Panc1 (cell line): ENCODE measurements at regions not wholly inside any gene's neighbourhood (a gene's known extent, or its start where the extent isn't known, plus 50 kb on each side); places are given as distances from the start of the nearest gene placed in this dataset.
"Not testable (repeated sequence)": the region's sequence is repeated elsewhere in the genome, so short reads cannot be mapped to it uniquely, and the experiment has no call there.

Source experiments
- ATAC-seq: fragments of 200-7000 bp; cut with Tn5 transposase; 2 replicates; pipeline ENCODE4 v1.9.1; 2020; ENCODE audit warnings: mild to moderate bottlenecking, moderate library complexity
- BruUV-seq: library from RNA; stranded (reverse); fragments of 400-500 nt; replicated peaks from 2 replicates; lab custom pipeline; 2021; lab: Mats Ljungman, UMichigan
- CTCF ChIA-PET: fragments of 300-600 bp; sonication (Branson Sonifier 250); formaldehyde crosslinking; loops from one replicate; lab custom pipeline; 2022; ENCODE audit warnings: antibody characterized with exemption; lab: Charles Lee
- POLR2A ChIA-PET: fragments of 300-600 bp; sonication (Branson Sonifier 250); formaldehyde crosslinking; loops from one replicate; lab custom pipeline; 2022; ENCODE audit warnings: antibody characterized with exemption; lab: Charles Lee
- DNase-seq: peaks from one replicate; pipeline ENCODE4 v3.0.0-alpha.2; 2010; ENCODE audit warnings: low read depth, low spot score
- H3K27ac ChIP-seq: 2 replicates; pipeline ENCODE4 v1.5.1; 2011; ENCODE audit warnings: mild to moderate bottlenecking, low read length, inconsistent platforms
- H3K27me3 ChIP-seq: fragments of 200-500 bp; sonication (Bioruptor generic); 2 replicates; pipeline ENCODE4 v1.6.0; 2014; ENCODE audit warnings: low read length, inconsistent platforms; ENCODE audit not compliant: control insufficient read depth, insufficient read depth
- H3K36me3 ChIP-seq: fragments of 200-500 bp; sonication (Bioruptor generic); 2 replicates; pipeline ENCODE4 v1.5.1; 2014; ENCODE audit warnings: inconsistent platforms, mild to moderate bottlenecking, low read length, moderate library complexity; ENCODE audit not compliant: control insufficient read depth, insufficient read depth
- H3K4me1 ChIP-seq: 2 replicates; pipeline ENCODE4 v1.5.1; 2011; ENCODE audit warnings: inconsistent platforms, mild to moderate bottlenecking, low read length, moderate library complexity; ENCODE audit not compliant: control insufficient read depth, insufficient read depth
- H3K4me3 ChIP-seq, 2 experiments: 2 replicates each; pipeline ENCODE4 v1.5.1; 2011 to 2012; ENCODE audit warnings: low read depth in 2 of 2, low read length in 2 of 2, mild to moderate bottlenecking in 2 of 2, inconsistent platforms in 1 of 2, moderate library complexity in 1 of 2
- H3K9me3 ChIP-seq: fragments of 200-500 bp; sonication (Bioruptor generic); 2 replicates; pipeline ENCODE4 v1.5.1; 2014; ENCODE audit warnings: low read depth, mild to moderate bottlenecking, inconsistent platforms, low read length, moderate library complexity; ENCODE audit not compliant: control insufficient read depth, insufficient read depth
- POLR2AphosphoS5 ChIP-seq: IDR thresholded peaks from 2 replicates; pipeline ENCODE4 v1.6.1; 2012; ENCODE audit warnings: mild to moderate bottlenecking, low read depth, low read length, moderate library complexity
- SIN3A ChIP-seq: IDR thresholded peaks from 2 replicates; pipeline ENCODE4 v1.6.1; 2012; ENCODE audit warnings: low read depth, mild to moderate bottlenecking, low read length, moderate library complexity, borderline replicate concordance; ENCODE audit not compliant: insufficient read depth
- TCF7L2 ChIP-seq: IDR thresholded peaks from 2 replicates; pipeline ENCODE4 v1.6.1; 2011; ENCODE audit warnings: mild to moderate bottlenecking, low read depth, low read length, inconsistent platforms
- in situ Hi-C: cut with HindIII; loops from 2 replicates; pipeline ENCODE4 v1.10.0; 2016; ENCODE audit warnings: low sequenced_read_pairs, low pct_unique_long_range_greater_than_20kb
- intact Hi-C: fragments of 100-400 bp; cut with micrococcal nuclease; formaldehyde crosslinking; loops from one replicate; pipeline ENCODE4 v1.10.0; 2022; ENCODE audit not compliant: unreplicated experiment
- TF ChIP-seq, protein P1 (sequence below), 2 experiments: IDR thresholded peaks; 2 replicates each; pipeline ENCODE4 v1.6.1; 2011 to 2012; ENCODE audit warnings: low read depth in 2 of 2, control low read depth in 1 of 2, low read length in 1 of 2, mild to moderate bottlenecking in 1 of 2, moderate library complexity in 1 of 2; ENCODE audit not compliant: insufficient read depth in 1 of 2
- TF ChIP-seq, protein P2 (sequence below): fragments of 450-650 bp; IDR thresholded peaks from 2 replicates; pipeline ENCODE4 v1.5.1; 2017; ENCODE audit warnings: mild to moderate bottlenecking

DNA sequence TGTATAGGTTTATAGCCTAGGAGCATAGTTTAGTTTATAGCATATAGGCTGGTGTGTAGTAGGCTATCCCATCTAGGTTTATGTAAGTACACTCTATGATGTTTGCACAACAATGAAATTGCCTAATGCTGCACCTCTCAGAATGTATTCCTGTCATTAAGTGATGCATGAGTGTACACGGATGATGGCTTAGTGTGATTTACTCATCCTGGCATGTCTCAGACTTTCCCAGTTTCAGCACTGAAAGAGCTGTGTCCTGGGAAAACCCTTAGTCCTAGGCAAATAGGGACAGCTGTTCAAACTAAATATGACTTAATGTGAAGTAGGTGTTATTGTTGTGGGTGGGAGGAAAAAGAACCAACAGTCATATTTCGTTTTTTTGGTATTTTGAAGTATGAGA is 264.9 kb upstream of the MAGEB18 start:
- POLR2A ChIA-PET, result no interaction called here
- H3K4me1 ChIP-seq, result no peaks in the 10 kb centered on the region
- no peaks in the 10 kb centered on the region for H3K36me3 ChIP-seq
- in situ Hi-C loops, result no loop called here
- no peak for ATAC-seq
- no peak for TF ChIP-seq SIN3A
- TF ChIP-seq, protein P1, sequence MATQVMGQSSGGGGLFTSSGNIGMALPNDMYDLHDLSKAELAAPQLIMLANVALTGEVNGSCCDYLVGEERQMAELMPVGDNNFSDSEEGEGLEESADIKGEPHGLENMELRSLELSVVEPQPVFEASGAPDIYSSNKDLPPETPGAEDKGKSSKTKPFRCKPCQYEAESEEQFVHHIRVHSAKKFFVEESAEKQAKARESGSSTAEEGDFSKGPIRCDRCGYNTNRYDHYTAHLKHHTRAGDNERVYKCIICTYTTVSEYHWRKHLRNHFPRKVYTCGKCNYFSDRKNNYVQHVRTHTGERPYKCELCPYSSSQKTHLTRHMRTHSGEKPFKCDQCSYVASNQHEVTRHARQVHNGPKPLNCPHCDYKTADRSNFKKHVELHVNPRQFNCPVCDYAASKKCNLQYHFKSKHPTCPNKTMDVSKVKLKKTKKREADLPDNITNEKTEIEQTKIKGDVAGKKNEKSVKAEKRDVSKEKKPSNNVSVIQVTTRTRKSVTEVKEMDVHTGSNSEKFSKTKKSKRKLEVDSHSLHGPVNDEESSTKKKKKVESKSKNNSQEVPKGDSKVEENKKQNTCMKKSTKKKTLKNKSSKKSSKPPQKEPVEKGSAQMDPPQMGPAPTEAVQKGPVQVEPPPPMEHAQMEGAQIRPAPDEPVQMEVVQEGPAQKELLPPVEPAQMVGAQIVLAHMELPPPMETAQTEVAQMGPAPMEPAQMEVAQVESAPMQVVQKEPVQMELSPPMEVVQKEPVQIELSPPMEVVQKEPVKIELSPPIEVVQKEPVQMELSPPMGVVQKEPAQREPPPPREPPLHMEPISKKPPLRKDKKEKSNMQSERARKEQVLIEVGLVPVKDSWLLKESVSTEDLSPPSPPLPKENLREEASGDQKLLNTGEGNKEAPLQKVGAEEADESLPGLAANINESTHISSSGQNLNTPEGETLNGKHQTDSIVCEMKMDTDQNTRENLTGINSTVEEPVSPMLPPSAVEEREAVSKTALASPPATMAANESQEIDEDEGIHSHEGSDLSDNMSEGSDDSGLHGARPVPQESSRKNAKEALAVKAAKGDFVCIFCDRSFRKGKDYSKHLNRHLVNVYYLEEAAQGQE (IDR thresholded peaks at IDR 0.05; ENCODE audit: insufficient read depth in 1 of 2, low read depth in 2 of 2, low read length in 1 of 2), result no peak
- H3K27ac ChIP-seq, result no peak overlapping the region
- DNase-seq, result no peak
- intact Hi-C loops, result no loop called here
- no TSS peak for BruUV-seq
- no peak overlapping the region for H3K4me3 ChIP-seq
- no peaks in the 10 kb centered on the region for H3K9me3 ChIP-seq
- H3K27me3 ChIP-seq, result no peaks in the 10 kb centered on the region
- CTCF ChIA-PET, result no interaction called here

DNA sequence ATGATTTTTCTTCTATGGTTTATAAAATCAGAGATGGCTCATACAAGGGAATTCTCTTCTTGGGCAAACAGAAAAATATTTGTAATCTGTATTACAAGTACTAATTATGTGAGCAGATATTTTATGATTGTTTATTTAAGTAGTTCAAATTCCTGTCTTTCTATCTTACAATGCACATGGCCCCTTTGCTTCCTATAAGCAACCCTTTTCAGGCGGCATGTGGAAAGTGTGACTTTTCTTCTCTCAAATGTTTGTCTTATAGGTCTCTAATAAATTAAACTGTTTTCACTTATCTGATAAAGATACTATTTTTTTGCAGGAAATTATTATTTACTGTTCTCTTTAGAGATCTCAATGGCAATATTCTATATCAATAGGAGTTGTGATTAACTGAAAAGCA is 259.3 kb upstream of the MAGEB18 start:
- BruUV-seq, result no TSS peak
- no peak for TF ChIP-seq TCF7L2
- TF ChIP-seq POLR2AphosphoS5, result no peak
- no peak for TF ChIP-seq SIN3A
- TF ChIP-seq, protein P1 (IDR thresholded peaks at IDR 0.05; ENCODE audit: insufficient read depth in 1 of 2, low read depth in 2 of 2, low read length in 1 of 2), result no peak
- TF ChIP-seq, protein P2, sequence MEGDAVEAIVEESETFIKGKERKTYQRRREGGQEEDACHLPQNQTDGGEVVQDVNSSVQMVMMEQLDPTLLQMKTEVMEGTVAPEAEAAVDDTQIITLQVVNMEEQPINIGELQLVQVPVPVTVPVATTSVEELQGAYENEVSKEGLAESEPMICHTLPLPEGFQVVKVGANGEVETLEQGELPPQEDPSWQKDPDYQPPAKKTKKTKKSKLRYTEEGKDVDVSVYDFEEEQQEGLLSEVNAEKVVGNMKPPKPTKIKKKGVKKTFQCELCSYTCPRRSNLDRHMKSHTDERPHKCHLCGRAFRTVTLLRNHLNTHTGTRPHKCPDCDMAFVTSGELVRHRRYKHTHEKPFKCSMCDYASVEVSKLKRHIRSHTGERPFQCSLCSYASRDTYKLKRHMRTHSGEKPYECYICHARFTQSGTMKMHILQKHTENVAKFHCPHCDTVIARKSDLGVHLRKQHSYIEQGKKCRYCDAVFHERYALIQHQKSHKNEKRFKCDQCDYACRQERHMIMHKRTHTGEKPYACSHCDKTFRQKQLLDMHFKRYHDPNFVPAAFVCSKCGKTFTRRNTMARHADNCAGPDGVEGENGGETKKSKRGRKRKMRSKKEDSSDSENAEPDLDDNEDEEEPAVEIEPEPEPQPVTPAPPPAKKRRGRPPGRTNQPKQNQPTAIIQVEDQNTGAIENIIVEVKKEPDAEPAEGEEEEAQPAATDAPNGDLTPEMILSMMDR, result no peak
- Histone ChIP-seq H3K27ac (no peak overlapping the region), H3K36me3 (no peaks in the 10 kb centered on the region), H3K4me1 (no peaks in the 10 kb centered on the region), H3K27me3 (no peaks in the 10 kb centered on the region), H3K9me3 (no peaks in the 10 kb centered on the region), H3K4me3 (no peak overlapping the region)
- no peak for DNase-seq
- ChIA-PET CTCF (no interaction called here), POLR2A (no interaction called here)
- intact Hi-C loops, result no loop called here
- ATAC-seq, result no peak
- in situ Hi-C loops, result no loop called here

DNA sequence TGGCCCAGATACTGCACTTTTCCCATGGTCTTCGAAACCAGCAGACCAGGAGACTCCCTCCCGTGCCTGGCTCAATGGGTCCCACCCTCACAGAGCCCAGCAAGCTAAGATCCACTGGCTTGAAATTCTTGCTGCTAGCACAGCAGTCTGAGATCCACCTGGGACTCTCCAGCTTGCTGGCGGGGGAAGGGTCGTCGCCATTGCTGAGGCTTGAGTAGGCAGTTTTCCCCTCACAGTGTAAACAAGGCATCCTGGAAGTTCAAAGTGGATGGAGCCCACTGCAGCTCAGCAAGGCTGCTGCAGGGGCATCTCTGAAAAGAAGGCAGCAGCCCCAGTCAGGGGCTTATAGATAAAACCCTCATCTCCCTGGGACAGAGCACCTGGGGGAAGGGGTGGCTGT is 255.6 kb upstream of the MAGEB18 start:
- POLR2A ChIA-PET, H3K27ac ChIP-seq, ATAC-seq, H3K36me3 ChIP-seq, BruUV-seq, in situ Hi-C loops, intact Hi-C loops, CTCF ChIA-PET, H3K4me1 ChIP-seq, H3K27me3 ChIP-seq, H3K4me3 ChIP-seq, H3K9me3 ChIP-seq, DNase-seq: not testable (repeated sequence)
